ENCODE measurements at regions not wholly inside any gene's neighbourhood (a gene's known extent, or its start where the extent isn't known, plus 50 kb on each side); places are given as distances from the start of the nearest gene placed in this dataset.

DNA sequence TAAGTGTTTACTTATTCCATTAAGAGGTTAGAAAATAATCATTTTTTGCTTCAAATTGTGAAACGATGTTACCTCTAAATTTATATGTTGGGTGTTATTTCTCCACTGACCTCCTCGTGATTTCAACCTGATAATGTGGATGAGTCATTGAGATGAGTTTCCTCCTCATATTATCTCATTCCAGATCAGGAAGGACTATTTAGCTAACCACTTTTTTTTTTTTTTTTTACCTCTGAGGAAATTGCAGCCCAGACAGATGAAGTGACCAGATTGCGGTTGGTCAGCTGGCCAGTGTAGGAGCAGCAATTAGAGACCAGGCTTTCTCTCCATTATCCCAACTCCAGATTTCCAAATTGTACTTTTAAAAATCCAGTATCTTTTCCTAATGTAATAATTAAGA, 248.7 kb downstream of the FZD1 start (continued):
- no peak for TF ChIP-seq YBX1 (IDR thresholded peaks at IDR 0.05)
- peak; percentile 91 for TF ChIP-seq ATF3 (IDR thresholded peaks at IDR 0.05)
- TF ChIP-seq ATF3 (CRISPR knock-in tag; conservative IDR thresholded peaks at IDR 0.05): no peak
- TF ChIP-seq CBFA2T2 (conservative IDR thresholded peaks at IDR 0.05): 0 out of 2 replicates have a peak, but pooled peaks have one; percentile 10
- TF ChIP-seq KLF16 (IDR thresholded peaks at IDR 0.05): peak; percentile 25; the same call in 1 of the 2 replicates
- no peak for TF ChIP-seq ELF2 (CRISPR knock-in tag; IDR thresholded peaks at IDR 0.05)
- no peak for TF ChIP-seq NFATC3 (IDR thresholded peaks at IDR 0.05)
- TF ChIP-seq ZNF766 (CRISPR knock-in tag; conservative IDR thresholded peaks at IDR 0.05): 0 out of 2 replicates have a peak, but pooled peaks have one; percentile 56
- TF ChIP-seq SMARCA4 (IDR thresholded peaks at IDR 0.05): peak; percentile 87
- no peak for TF ChIP-seq SP2 (IDR thresholded peaks at IDR 0.05; ENCODE audit: extremely low read depth, low read depth, low read length, poor library complexity, severe bottlenecking)
- no peak for TF ChIP-seq ARID4B (CRISPR knock-in tag; IDR thresholded peaks at IDR 0.05)
- TF ChIP-seq ZNF184 (CRISPR knock-in tag; IDR thresholded peaks at IDR 0.05): no peak
- 0 out of 2 replicates have a peak, but pooled peaks have one; percentile 33 for TF ChIP-seq HDAC2 (IDR thresholded peaks at IDR 0.05)
- TF ChIP-seq ZBTB1 (CRISPR knock-in tag; IDR thresholded peaks at IDR 0.05; ENCODE audit: borderline replicate concordance, low read depth): no peak
- TF ChIP-seq JUND (IDR thresholded peaks at IDR 0.05; ENCODE audit: borderline replicate concordance, low read depth, low read length): peak; percentile 95
- peak; percentile 94 for TF ChIP-seq JUND (tag; IDR thresholded peaks at IDR 0.05; ENCODE audit: borderline replicate concordance, low read depth, low read length)
- TF ChIP-seq JUNB (CRISPR knock-in tag; conservative IDR thresholded peaks at IDR 0.05): 0 out of 2 replicates have a peak, but pooled peaks have one; percentile 54
- TF ChIP-seq FOXJ2 (tag; IDR thresholded peaks at IDR 0.05): peak; percentile 74
- peak; percentile 37; the same call in 1 of the 2 replicates for TF ChIP-seq LEF1 (IDR thresholded peaks at IDR 0.05)
- peak; percentile 53; the same call in 1 of the 2 replicates for TF ChIP-seq SMAD4 (CRISPR knock-in tag; conservative IDR thresholded peaks at IDR 0.05)
- TF ChIP-seq PBX2 (CRISPR knock-in tag; IDR thresholded peaks at IDR 0.05; ENCODE audit: low read depth): no peak
- TF ChIP-seq PBX2 (tag; conservative IDR thresholded peaks at IDR 0.05; ENCODE audit: low read depth): no peak
- no peak for TF ChIP-seq KAT2B (IDR thresholded peaks at IDR 0.05; ENCODE audit: low read depth, low read length)
- TF ChIP-seq KDM1A (IDR thresholded peaks at IDR 0.05): peak; percentile 20 to 41; a peak in 2 of 4 replicates
